ENCODE measurements at regions not wholly inside any gene's neighbourhood (a gene's known extent, or its start where the extent isn't known, plus 50 kb on each side); places are given as distances from the start of the nearest gene placed in this dataset.
"Not testable (repeated sequence)": the region's sequence is repeated elsewhere in the genome, so short reads cannot be mapped to it uniquely, and the experiment has no call there.

GRCh38 chr12:28781671-28782652 is 367.1 kb upstream of the FAR2 start:
- H3K27me3 ChIP-seq: no peaks in the 10 kb centered on the region
- no peaks in the 10 kb centered on the region for H3K36me3 ChIP-seq
- no peak overlapping the region for H3K27ac ChIP-seq
- TF ChIP-seq POLR2A (IDR thresholded peaks at IDR 0.05): no peak
- TF ChIP-seq, protein P1, sequence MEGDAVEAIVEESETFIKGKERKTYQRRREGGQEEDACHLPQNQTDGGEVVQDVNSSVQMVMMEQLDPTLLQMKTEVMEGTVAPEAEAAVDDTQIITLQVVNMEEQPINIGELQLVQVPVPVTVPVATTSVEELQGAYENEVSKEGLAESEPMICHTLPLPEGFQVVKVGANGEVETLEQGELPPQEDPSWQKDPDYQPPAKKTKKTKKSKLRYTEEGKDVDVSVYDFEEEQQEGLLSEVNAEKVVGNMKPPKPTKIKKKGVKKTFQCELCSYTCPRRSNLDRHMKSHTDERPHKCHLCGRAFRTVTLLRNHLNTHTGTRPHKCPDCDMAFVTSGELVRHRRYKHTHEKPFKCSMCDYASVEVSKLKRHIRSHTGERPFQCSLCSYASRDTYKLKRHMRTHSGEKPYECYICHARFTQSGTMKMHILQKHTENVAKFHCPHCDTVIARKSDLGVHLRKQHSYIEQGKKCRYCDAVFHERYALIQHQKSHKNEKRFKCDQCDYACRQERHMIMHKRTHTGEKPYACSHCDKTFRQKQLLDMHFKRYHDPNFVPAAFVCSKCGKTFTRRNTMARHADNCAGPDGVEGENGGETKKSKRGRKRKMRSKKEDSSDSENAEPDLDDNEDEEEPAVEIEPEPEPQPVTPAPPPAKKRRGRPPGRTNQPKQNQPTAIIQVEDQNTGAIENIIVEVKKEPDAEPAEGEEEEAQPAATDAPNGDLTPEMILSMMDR (IDR thresholded peaks at IDR 0.05): no peak
- H3K4me1 ChIP-seq: no peaks in the 10 kb centered on the region
- H3K9me3 ChIP-seq: no peaks in the 10 kb centered on the region
- no peak for DNase-seq
- H3K4me3 ChIP-seq: no peak overlapping the region
- intact Hi-C loops (cut with DNase I): no loop called here
- 71 to 75% methylated on average over 10 of the region's 10 CpGs for WGBS, 2 donors

DNA sequence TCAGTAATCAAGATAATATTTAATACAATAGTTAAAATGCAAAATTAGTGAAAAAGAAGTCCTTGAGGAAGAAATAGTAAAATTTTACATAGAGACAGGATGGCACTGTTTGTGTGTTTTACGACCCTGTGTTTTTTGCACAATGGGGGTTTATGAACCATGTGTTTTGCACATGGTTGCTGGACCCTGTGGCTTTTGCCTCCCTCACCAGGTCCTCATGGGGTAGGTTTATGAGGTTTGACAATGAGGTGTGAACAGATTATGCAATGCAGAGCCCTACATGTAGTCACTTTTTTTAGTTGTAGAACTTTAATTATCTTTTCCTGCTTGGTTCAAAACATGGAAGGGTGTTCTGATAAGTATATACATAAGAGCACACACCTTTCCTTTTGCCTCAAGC is 366.3 kb upstream of the FAR2 start:
- no peak overlapping the region for H3K27ac ChIP-seq
- no peaks in the 10 kb centered on the region for H3K27me3 ChIP-seq
- 81 to 93% methylated on average over 1 of the region's 1 CpG for WGBS, 2 donors
- TF ChIP-seq, protein P1 (IDR thresholded peaks at IDR 0.05): no peak
- no peak for TF ChIP-seq POLR2A (IDR thresholded peaks at IDR 0.05)
- no peaks in the 10 kb centered on the region for H3K9me3 ChIP-seq
- intact Hi-C loops (cut with DNase I): no loop called here
- no peaks in the 10 kb centered on the region for H3K36me3 ChIP-seq
- DNase-seq: no peak
- H3K4me1 ChIP-seq: no peaks in the 10 kb centered on the region
- no peak overlapping the region for H3K4me3 ChIP-seq

DNA sequence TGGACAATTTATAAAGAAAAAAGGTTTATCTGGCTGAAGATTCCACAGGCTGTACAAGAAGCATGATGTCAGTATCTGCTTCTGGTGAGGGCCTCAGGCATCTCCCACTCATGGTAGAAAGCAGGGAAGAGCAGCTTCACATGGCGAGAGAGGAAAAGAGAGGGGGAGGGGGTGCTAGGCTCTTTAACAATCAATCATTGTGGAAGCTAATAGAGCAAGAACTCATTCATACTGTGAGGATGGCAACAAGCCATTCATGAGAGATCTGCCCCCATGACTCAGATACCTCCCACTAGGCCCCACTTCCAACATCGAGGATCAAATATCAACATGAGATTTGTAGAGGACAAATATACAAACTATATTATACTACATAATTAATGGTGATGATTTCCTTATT is 361.9 kb upstream of the FAR2 start:
- 69 to 94% methylated on average over 2 of the region's 2 CpGs for WGBS, 2 donors

DNA sequence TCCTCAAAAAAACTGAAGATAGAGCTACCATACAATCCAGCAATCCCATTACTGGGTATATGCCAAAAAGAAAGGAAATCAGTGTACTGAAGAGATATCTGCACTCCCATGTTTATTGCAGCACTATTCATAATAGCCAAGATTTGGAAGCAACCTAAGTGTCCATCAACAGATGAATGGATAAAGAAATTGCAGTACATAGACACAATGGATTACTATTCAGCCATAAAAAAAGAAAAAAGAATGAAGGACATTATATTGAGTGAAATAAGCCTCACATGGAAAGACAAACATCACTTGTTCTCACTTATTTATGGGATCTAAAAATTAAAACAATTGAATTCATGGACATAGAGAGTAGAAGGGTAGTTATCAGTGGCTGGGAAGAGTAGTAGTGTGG is 360.8 kb upstream of the FAR2 start:
- H3K27me3 ChIP-seq; H3K27ac ChIP-seq; H3K9me3 ChIP-seq; H3K4me1 ChIP-seq; H3K4me3 ChIP-seq; H3K36me3 ChIP-seq; intact Hi-C loops (cut with DNase I); DNase-seq: not testable (repeated sequence)

More for the DNA sequence above, 361.9 kb upstream of the FAR2 start:
- no peak overlapping the region for H3K27ac ChIP-seq
- no peaks in the 10 kb centered on the region for H3K36me3 ChIP-seq
- no peak for TF ChIP-seq POLR2A (IDR thresholded peaks at IDR 0.05)
- TF ChIP-seq, protein P1 (IDR thresholded peaks at IDR 0.05): no peak
- H3K27me3 ChIP-seq: no peaks in the 10 kb centered on the region
- no peaks in the 10 kb centered on the region for H3K4me1 ChIP-seq
- no peak for DNase-seq
- no peak overlapping the region for H3K4me3 ChIP-seq
- intact Hi-C loops (cut with DNase I): no loop called here
- no peaks in the 10 kb centered on the region for H3K9me3 ChIP-seq

- no peaks in the 10 kb centered on the region for H3K4me1 ChIP-seq
- H3K27ac ChIP-seq: no peak overlapping the region
- no peaks in the 10 kb centered on the region for H3K36me3 ChIP-seq
- no peak for DNase-seq
- intact Hi-C loops (cut with DNase I): no loop called here
- no peaks in the 10 kb centered on the region for H3K9me3 ChIP-seq
- H3K27me3 ChIP-seq: no peaks in the 10 kb centered on the region
- no peak for TF ChIP-seq POLR2A (IDR thresholded peaks at IDR 0.05)
- TF ChIP-seq, protein P1 (IDR thresholded peaks at IDR 0.05): no peak
- 80 to 84% methylated on average over 3 of the region's 3 CpGs for WGBS, 2 donors
- no peak overlapping the region for H3K4me3 ChIP-seq
Observed at GRCh38 chr12:28793581-28794151, 355.4 kb upstream of the FAR2 start.

Measured in esophagus squamous epithelium (tissue), 5 donors.